Muscle layer of duodenum (tissue), 2 donors: ENCODE measurements at regions not wholly inside any gene's neighbourhood (a gene's known extent, or its start where the extent isn't known, plus 50 kb on each side); places are given as distances from the start of the nearest gene placed in this dataset.

Source experiments
- H3K27ac ChIP-seq: one replicate; pipeline ENCODE4 v1.7.0; 2013; ENCODE audit warnings: mild to moderate bottlenecking, low read length
- H3K27me3 ChIP-seq: one replicate; pipeline ENCODE4 v1.7.0; 2013; ENCODE audit warnings: low read depth, mild to moderate bottlenecking, control low read depth, low read length
- H3K36me3 ChIP-seq, 2 donors: one replicate each; pipeline ENCODE4 v1.7.0; 2013; ENCODE audit warnings: low read length in 2 of 2, control low read depth in 1 of 2, mild to moderate bottlenecking in 1 of 2; ENCODE audit not compliant: insufficient read depth in 2 of 2, control insufficient read depth in 1 of 2
- H3K4me1 ChIP-seq, 2 donors: one replicate each; pipeline ENCODE4 v1.7.0; 2013; ENCODE audit warnings: low read length in 2 of 2, mild to moderate bottlenecking in 2 of 2, control low read depth in 1 of 2, moderate library complexity in 1 of 2; ENCODE audit not compliant: insufficient read depth in 2 of 2, control insufficient read depth in 1 of 2
- H3K4me3 ChIP-seq, 2 donors: one replicate each; pipeline ENCODE4 v1.7.0; 2013; ENCODE audit warnings: low read length in 2 of 2, low read depth in 1 of 2, mild to moderate bottlenecking in 1 of 2
- H3K9me3 ChIP-seq, 2 donors: one replicate each; pipeline ENCODE4 v1.7.0; 2013; ENCODE audit warnings: low read length in 2 of 2, control low read depth in 1 of 2, mild to moderate bottlenecking in 1 of 2; ENCODE audit not compliant: control insufficient read depth in 1 of 2
- donor health status: healthy.

GRCh38 chr7:33744293-33745075 lies 160.9 kb upstream of the BMPER start:
- H3K36me3 ChIP-seq, result no peaks in the 10 kb centered on the region
- H3K9me3 ChIP-seq, result no peaks in the 10 kb centered on the region
- no peak overlapping the region for H3K4me3 ChIP-seq
- no peaks in the 10 kb centered on the region for H3K27me3 ChIP-seq
- no peaks in the 10 kb centered on the region for H3K4me1 ChIP-seq
- H3K27ac ChIP-seq, result no peak overlapping the region

GRCh38 chr7:33745934-33746333 lies 159.4 kb upstream of the BMPER start:
- Histone ChIP-seq H3K27ac (no peak overlapping the region), H3K36me3 (no peaks in the 10 kb centered on the region), H3K27me3 (no peaks in the 10 kb centered on the region), H3K4me1 (no peaks in the 10 kb centered on the region), H3K9me3 (no peaks in the 10 kb centered on the region), H3K4me3 (no peak overlapping the region)

- no peaks in the 10 kb centered on the region for H3K4me1 ChIP-seq
- no peak overlapping the region for H3K27ac ChIP-seq
- no peaks in the 10 kb centered on the region for H3K36me3 ChIP-seq
Measured at GRCh38 chr7:33748793-33749192, 156.5 kb upstream of the BMPER start.

GRCh38 chr7:33750177-33750576 lies 155.2 kb upstream of the BMPER start:
- no peaks in the 10 kb centered on the region for H3K27me3 ChIP-seq
- H3K9me3 ChIP-seq, result no peaks in the 10 kb centered on the region
- H3K4me3 ChIP-seq, result no peak overlapping the region
- no peak overlapping the region for H3K27ac ChIP-seq
- H3K4me1 ChIP-seq, result no peaks in the 10 kb centered on the region
- H3K36me3 ChIP-seq, result no peaks in the 10 kb centered on the region

More at GRCh38 chr7:33748793-33749192, 156.5 kb upstream of the BMPER start:
- H3K4me3 ChIP-seq, result no peak overlapping the region
- H3K27me3 ChIP-seq, result no peaks in the 10 kb centered on the region
- H3K9me3 ChIP-seq, result no peaks in the 10 kb centered on the region

- H3K4me3 ChIP-seq, result no peak overlapping the region
- no peaks in the 10 kb centered on the region for H3K4me1 ChIP-seq
- H3K36me3 ChIP-seq, result no peaks in the 10 kb centered on the region
- H3K27me3 ChIP-seq, result no peaks in the 10 kb centered on the region
- H3K27ac ChIP-seq, result no peak overlapping the region
- H3K9me3 ChIP-seq, result no peaks in the 10 kb centered on the region
Measured at GRCh38 chr7:33751443-33751842, 153.9 kb upstream of the BMPER start.

- H3K9me3 ChIP-seq, result no peaks in the 10 kb centered on the region
- no peaks in the 10 kb centered on the region for H3K27me3 ChIP-seq
- H3K4me3 ChIP-seq, result no peak overlapping the region
- H3K36me3 ChIP-seq, result no peaks in the 10 kb centered on the region
- no peaks in the 10 kb centered on the region for H3K4me1 ChIP-seq
- H3K27ac ChIP-seq, result no peak overlapping the region
Measured at GRCh38 chr7:33753881-33754525, 151.3 kb upstream of the BMPER start.

GRCh38 chr7:33754933-33755928 lies 150.1 kb upstream of the BMPER start:
- Histone ChIP-seq H3K4me1 (no peaks in the 10 kb centered on the region), H3K9me3 (no peaks in the 10 kb centered on the region), H3K27me3 (no peaks in the 10 kb centered on the region), H3K4me3 (no peak overlapping the region), H3K36me3 (no peaks in the 10 kb centered on the region), H3K27ac (no peak overlapping the region)

GRCh38 chr7:33757050-33757449 lies 148.3 kb upstream of the BMPER start:
- no peaks in the 10 kb centered on the region for H3K4me1 ChIP-seq
- H3K36me3 ChIP-seq, result no peaks in the 10 kb centered on the region
- H3K4me3 ChIP-seq, result no peak overlapping the region
- H3K27me3 ChIP-seq, result no peaks in the 10 kb centered on the region
- H3K27ac ChIP-seq, result no peak overlapping the region
- no peaks in the 10 kb centered on the region for H3K9me3 ChIP-seq

- Histone ChIP-seq H3K36me3 (no peaks in the 10 kb centered on the region), H3K4me3 (no peak overlapping the region), H3K9me3 (no peaks in the 10 kb centered on the region), H3K27me3 (no peaks in the 10 kb centered on the region), H3K4me1 (no peaks in the 10 kb centered on the region), H3K27ac (no peak overlapping the region)
Measured at GRCh38 chr7:33757563-33758165, 147.7 kb upstream of the BMPER start.

- Histone ChIP-seq H3K27me3 (no peaks in the 10 kb centered on the region), H3K36me3 (no peaks in the 10 kb centered on the region), H3K27ac (no peak overlapping the region), H3K9me3 (no peaks in the 10 kb centered on the region), H3K4me1 (no peaks in the 10 kb centered on the region), H3K4me3 (no peak overlapping the region)
Measured at GRCh38 chr7:33760146-33760545, 145.2 kb upstream of the BMPER start.

- Histone ChIP-seq H3K9me3 (no peaks in the 10 kb centered on the region), H3K4me3 (no peak overlapping the region), H3K27me3 (no peaks in the 10 kb centered on the region), H3K27ac (no peak overlapping the region), H3K36me3 (no peaks in the 10 kb centered on the region), H3K4me1 (no peaks in the 10 kb centered on the region)
Measured at GRCh38 chr7:33760834-33761233, 144.5 kb upstream of the BMPER start.
